IMR-90 (cell line): ENCODE measurements at regions not wholly inside any gene's neighbourhood (a gene's known extent, or its start where the extent isn't known, plus 50 kb on each side); places are given as distances from the start of the nearest gene placed in this dataset.
"Not testable (repeated sequence)": the region's sequence is repeated elsewhere in the genome, so short reads cannot be mapped to it uniquely, and the experiment has no call there.

Experiments
- ATAC-seq: fragments of 200-7000 bp; cut with Tn5 transposase; 2 replicates; pipeline ENCODE4 v1.9.1; 2020; ENCODE audit warnings: low read depth, mild to moderate bottlenecking, moderate library complexity
- BruUV-seq: library from RNA; stranded (reverse); fragments of 400-500 nt; replicated peaks from 2 replicates; lab custom pipeline; 2021; lab: Mats Ljungman, UMichigan
- CTCF ChIA-PET: fragments of 300-600 bp; formaldehyde crosslinking; extraction: SDS; loops from one replicate; lab custom pipeline; 2021; ENCODE audit warnings: antibody characterized with exemption; lab: Yijun Ruan, JAX
- POLR2A ChIA-PET: fragments of 300-600 bp; sonication (Branson Sonifier 250); formaldehyde crosslinking; loops from one replicate; lab custom pipeline; 2022; ENCODE audit warnings: antibody characterized with exemption; ENCODE audit not compliant: unreplicated experiment; lab: Charles Lee
- DNase-seq: peaks from one replicate; pipeline ENCODE4 v3.0.0; 2013
- H2AFZ ChIP-seq: replicated peaks from 2 replicates; pipeline ENCODE3; 2013; ENCODE audit warnings: low read length, mild to moderate bottlenecking; ENCODE audit not compliant: poor library complexity
- H2AK5ac ChIP-seq: 2 replicates; pipeline ENCODE4 v1.6.1; 2013; ENCODE audit warnings: low read depth, low read length, inconsistent platforms
- H2AK9ac ChIP-seq: replicated peaks from 2 replicates; pipeline ENCODE3; 2013; ENCODE audit warnings: mild to moderate bottlenecking, low read depth, low read length, moderate library complexity; ENCODE audit not compliant: poor library complexity
- H2BK120ac ChIP-seq: 2 replicates; pipeline ENCODE4 v1.6.1; 2013; ENCODE audit warnings: low read depth, low read length, inconsistent platforms
- H2BK15ac ChIP-seq: 3 replicates; pipeline ENCODE4 v1.6.1; 2013; ENCODE audit warnings: low read depth, low read length, inconsistent platforms
- H2BK20ac ChIP-seq: 2 replicates; pipeline ENCODE4 v1.6.1; 2013; ENCODE audit warnings: low read depth, mild to moderate bottlenecking, inconsistent platforms, low read length, moderate library complexity
- H2BK5ac ChIP-seq: 2 replicates; pipeline ENCODE4 v1.6.1; 2013; ENCODE audit warnings: mild to moderate bottlenecking, low read depth, low read length, inconsistent platforms; ENCODE audit not compliant: poor library complexity, severe bottlenecking
- H3K14ac ChIP-seq: replicated peaks from 2 replicates; pipeline ENCODE4 v1.6.1; 2013; ENCODE audit warnings: low read depth, low read length, inconsistent platforms
- H3K18ac ChIP-seq: 2 replicates; pipeline ENCODE4 v1.6.1; 2013; ENCODE audit warnings: low read depth, low read length, control low read depth
- H3K23ac ChIP-seq: 2 replicates; pipeline ENCODE4 v1.6.1; 2013; ENCODE audit warnings: low read depth, low read length, inconsistent platforms
- H3K27ac ChIP-seq: 2 replicates; pipeline ENCODE4 v1.5.1; 2013; ENCODE audit warnings: mild to moderate bottlenecking, control low read depth, low read length; ENCODE audit not compliant: insufficient read depth
- H3K27me3 ChIP-seq: 2 replicates; pipeline ENCODE4 v1.6.1; 2013; ENCODE audit warnings: low read length; ENCODE audit not compliant: control insufficient read depth, insufficient read depth
- H3K36me3 ChIP-seq: 2 replicates; pipeline ENCODE4 v1.6.1; 2013; ENCODE audit warnings: low read length, mixed read lengths; ENCODE audit not compliant: control insufficient read depth, insufficient read depth
- H3K4ac ChIP-seq: 2 replicates; pipeline ENCODE4 v1.6.1; 2013; ENCODE audit warnings: low read depth, low read length, inconsistent platforms
- H3K4me1 ChIP-seq: 2 replicates; pipeline ENCODE4 v1.6.1; 2013; ENCODE audit warnings: low read length, mixed read lengths; ENCODE audit not compliant: control insufficient read depth, insufficient read depth
- H3K4me2 ChIP-seq: 2 replicates; pipeline ENCODE4 v1.6.1; 2013; ENCODE audit warnings: low read depth, mild to moderate bottlenecking, control low read depth, low read length, moderate library complexity
- H3K4me3 ChIP-seq: 2 replicates; pipeline ENCODE4 v1.5.1; 2013; ENCODE audit warnings: low read depth, mild to moderate bottlenecking, control low read depth, low read length, moderate library complexity; ENCODE audit not compliant: insufficient read depth
- H3K56ac ChIP-seq: 2 replicates; pipeline ENCODE4 v1.6.1; 2013; ENCODE audit warnings: low read length, inconsistent platforms; ENCODE audit not compliant: insufficient read depth; ENCODE audit errors: extremely low read depth
- H3K79me1 ChIP-seq, 2 experiments: 2 replicates each; pipeline ENCODE4 v1.6.1; 2013; ENCODE audit warnings: low read length in 2 of 2, inconsistent platforms in 1 of 2, low read depth in 1 of 2
- H3K9ac ChIP-seq: 2 replicates; pipeline ENCODE4 v1.6.1; 2013; ENCODE audit warnings: low read depth, low read length, control low read depth
- H3K9me1 ChIP-seq: 2 replicates; pipeline ENCODE4 v1.6.1; 2013; ENCODE audit warnings: low read length, inconsistent platforms; ENCODE audit not compliant: insufficient read depth
- H3K9me3 ChIP-seq: 2 replicates; pipeline ENCODE4 v1.6.1; 2013; ENCODE audit warnings: low read length; ENCODE audit not compliant: control insufficient read depth, insufficient read depth
- H4K20me1 ChIP-seq: 2 replicates; pipeline ENCODE4 v1.6.1; 2013; ENCODE audit warnings: low read length, inconsistent platforms; ENCODE audit not compliant: insufficient read depth
- H4K5ac ChIP-seq: 2 replicates; pipeline ENCODE4 v1.6.1; 2013; ENCODE audit warnings: mild to moderate bottlenecking, low read depth, low read length, control low read depth
- H4K8ac ChIP-seq, 2 experiments: 2 replicates each; pipeline ENCODE4 v1.6.1; 2013; ENCODE audit warnings: low read depth in 2 of 2, low read length in 2 of 2, control low read depth in 1 of 2, inconsistent platforms in 1 of 2
- H4K91ac ChIP-seq: 2 replicates; pipeline ENCODE4 v1.6.1; 2013; ENCODE audit warnings: low read depth, low read length, inconsistent platforms; ENCODE audit not compliant: insufficient read depth
- WGBS, 2 experiments: methylation state at CpG; one replicate each; pipeline versions ENCODE4 v1.1.5 to v1.1.7; 2013; ENCODE audit warnings: missing lambda C conversion rate in 2 of 2; ENCODE audit not compliant: insufficient read length in 1 of 2; ENCODE audit errors: extremely low coverage in 2 of 2; 5-methylcytosine and 5-hydroxymethylcytosine counted together
- dilution Hi-C: fragments of 300-500 bp; cut with HindIII; formaldehyde crosslinking; loops from one replicate; pipeline ENCODE4 v1.14.3; 2018; ENCODE audit warnings: low sequenced_read_pairs; ENCODE audit not compliant: unreplicated experiment
- in situ Hi-C: fragments of 300-500 bp; cut with MboI; formaldehyde crosslinking; loops from 3 replicates; pipeline ENCODE4 v1.14.3; 2019; ENCODE audit warnings: low sequenced_read_pairs, inconsistent platforms, mixed read lengths
- intact Hi-C: fragments of 100-400 bp; cut with micrococcal nuclease; formaldehyde crosslinking; loops from 2 replicates; pipeline ENCODE4 v1.10.0; 2022

DNA sequence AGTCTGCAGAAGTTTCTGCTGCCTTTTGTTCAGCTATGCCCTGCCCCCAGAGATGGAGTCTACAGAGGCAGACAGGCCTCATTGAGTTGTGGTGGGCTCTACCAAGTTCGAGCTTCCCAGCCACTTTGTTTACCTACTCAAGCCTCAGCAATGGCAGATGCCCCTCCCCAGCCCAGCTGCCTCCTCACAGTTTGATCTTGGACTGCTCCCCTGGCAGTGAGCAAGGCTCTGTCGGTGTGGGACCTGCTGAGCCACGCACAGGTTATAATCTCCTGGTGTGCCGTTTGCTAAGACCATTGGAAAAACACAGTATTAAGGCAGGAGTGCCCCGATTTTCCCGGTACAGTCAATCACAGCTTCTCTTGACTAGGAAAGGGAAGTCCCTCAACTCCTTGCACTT lies 221.0 kb upstream of the CNTNAP5 start:
- H2BK15ac ChIP-seq, H3K18ac ChIP-seq, H2AFZ ChIP-seq, H3K27me3 ChIP-seq, H2BK120ac ChIP-seq, H3K36me3 ChIP-seq, ATAC-seq, H4K20me1 ChIP-seq, H3K14ac ChIP-seq, H2AK5ac ChIP-seq, H3K4me1 ChIP-seq, H3K23ac ChIP-seq, H3K56ac ChIP-seq, in situ Hi-C loops, H3K27ac ChIP-seq, CTCF ChIA-PET, H3K9me1 ChIP-seq, BruUV-seq, H4K8ac ChIP-seq, H3K9ac ChIP-seq, H3K4me2 ChIP-seq, intact Hi-C loops, DNase-seq, H4K91ac ChIP-seq, H3K4me3 ChIP-seq, H4K5ac ChIP-seq, dilution Hi-C loops, H2BK20ac ChIP-seq, H3K79me1 ChIP-seq, H2BK5ac ChIP-seq, H3K4ac ChIP-seq, POLR2A ChIA-PET, H2AK9ac ChIP-seq: not testable (repeated sequence)
- H3K9me3 ChIP-seq, result peaks cover 19% of the 10 kb centered on the region
- 60% methylated on average over 4 of the region's 6 CpGs; no CpG with 5 or more reads in 1 of the 2 experiments for WGBS, 2 experiments

DNA sequence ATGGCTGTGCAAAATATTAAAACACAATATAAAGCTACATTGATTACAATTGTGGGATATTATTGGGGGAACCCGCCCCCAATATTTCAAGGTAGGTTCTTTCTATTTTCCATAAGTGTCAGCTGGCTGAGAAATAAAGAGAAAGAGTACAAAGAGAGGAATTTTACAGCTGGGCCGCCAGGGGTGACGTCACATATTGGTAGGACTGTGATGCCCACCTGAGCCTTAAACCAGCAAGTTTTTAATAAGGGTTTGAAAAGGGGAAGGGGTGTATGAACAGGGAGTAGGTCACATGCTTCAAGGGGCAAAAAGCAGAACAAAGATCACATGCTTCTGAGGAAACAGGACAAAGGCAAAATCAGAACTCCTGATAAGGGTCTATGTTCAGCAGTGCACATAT lies 219.3 kb upstream of the CNTNAP5 start:
- dilution Hi-C loops, H3K36me3 ChIP-seq, H3K14ac ChIP-seq, H4K20me1 ChIP-seq, H2BK120ac ChIP-seq, DNase-seq, H3K4me1 ChIP-seq, H2AK5ac ChIP-seq, H2BK15ac ChIP-seq, H2AK9ac ChIP-seq, H2AFZ ChIP-seq, H3K27me3 ChIP-seq, intact Hi-C loops, H3K4ac ChIP-seq, H3K56ac ChIP-seq, H4K91ac ChIP-seq, H3K9ac ChIP-seq, ATAC-seq, H4K8ac ChIP-seq, POLR2A ChIA-PET, CTCF ChIA-PET, H2BK20ac ChIP-seq, H3K27ac ChIP-seq, H4K5ac ChIP-seq, H2BK5ac ChIP-seq, H3K79me1 ChIP-seq, H3K4me2 ChIP-seq, BruUV-seq, H3K4me3 ChIP-seq, H3K23ac ChIP-seq, H3K18ac ChIP-seq, in situ Hi-C loops, H3K9me1 ChIP-seq: not testable (repeated sequence)
- peaks cover 19% of the 10 kb centered on the region for H3K9me3 ChIP-seq
- WGBS, 2 experiments, result no CpG with 5 or more reads among the region's 3 CpGs
